ENCODE measurements at regions not wholly inside any gene's neighbourhood (a gene's known extent, or its start where the extent isn't known, plus 50 kb on each side); places are given as distances from the start of the nearest gene placed in this dataset.
"Not testable (repeated sequence)": the region's sequence is repeated elsewhere in the genome, so short reads cannot be mapped to it uniquely, and the experiment has no call there.

DNA sequence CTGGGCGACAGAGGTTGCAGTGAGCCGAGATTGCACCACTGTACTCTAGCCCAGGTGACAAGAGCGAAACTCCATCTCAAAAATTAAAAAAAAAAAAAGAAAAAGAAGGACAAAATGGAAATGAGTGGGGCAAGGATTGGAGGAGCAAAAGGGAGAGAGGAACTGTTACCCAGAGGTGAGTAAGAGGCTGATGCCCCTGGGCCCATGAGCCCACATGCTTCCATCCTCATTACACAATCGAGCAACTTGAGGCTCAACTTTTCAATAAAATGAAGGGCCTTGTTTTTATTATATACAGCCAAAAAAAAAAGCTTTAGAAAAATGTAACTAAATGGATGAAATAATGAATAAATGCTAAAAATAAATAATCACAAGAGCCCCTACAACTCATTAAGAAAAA, 91.7 kb upstream of the YWHAQ start:
- ATAC-seq (no peak), DNase-seq (no peak)
- no peaks in the 10 kb centered on the region for H3K4me1 ChIP-seq (ENCODE audit: low read depth)
- H3K9me3 ChIP-seq, result no peaks in the 10 kb centered on the region
- TF ChIP-seq, protein P1, sequence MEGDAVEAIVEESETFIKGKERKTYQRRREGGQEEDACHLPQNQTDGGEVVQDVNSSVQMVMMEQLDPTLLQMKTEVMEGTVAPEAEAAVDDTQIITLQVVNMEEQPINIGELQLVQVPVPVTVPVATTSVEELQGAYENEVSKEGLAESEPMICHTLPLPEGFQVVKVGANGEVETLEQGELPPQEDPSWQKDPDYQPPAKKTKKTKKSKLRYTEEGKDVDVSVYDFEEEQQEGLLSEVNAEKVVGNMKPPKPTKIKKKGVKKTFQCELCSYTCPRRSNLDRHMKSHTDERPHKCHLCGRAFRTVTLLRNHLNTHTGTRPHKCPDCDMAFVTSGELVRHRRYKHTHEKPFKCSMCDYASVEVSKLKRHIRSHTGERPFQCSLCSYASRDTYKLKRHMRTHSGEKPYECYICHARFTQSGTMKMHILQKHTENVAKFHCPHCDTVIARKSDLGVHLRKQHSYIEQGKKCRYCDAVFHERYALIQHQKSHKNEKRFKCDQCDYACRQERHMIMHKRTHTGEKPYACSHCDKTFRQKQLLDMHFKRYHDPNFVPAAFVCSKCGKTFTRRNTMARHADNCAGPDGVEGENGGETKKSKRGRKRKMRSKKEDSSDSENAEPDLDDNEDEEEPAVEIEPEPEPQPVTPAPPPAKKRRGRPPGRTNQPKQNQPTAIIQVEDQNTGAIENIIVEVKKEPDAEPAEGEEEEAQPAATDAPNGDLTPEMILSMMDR (IDR thresholded peaks at IDR 0.05), result no peak
- intact Hi-C loops (cut with DNase I, micrococcal nuclease), result no loop called here
- no peaks in the 10 kb centered on the region for H3K36me3 ChIP-seq (ENCODE audit: low read depth)
- H3K4me3 ChIP-seq, result no peak overlapping the region

DNA sequence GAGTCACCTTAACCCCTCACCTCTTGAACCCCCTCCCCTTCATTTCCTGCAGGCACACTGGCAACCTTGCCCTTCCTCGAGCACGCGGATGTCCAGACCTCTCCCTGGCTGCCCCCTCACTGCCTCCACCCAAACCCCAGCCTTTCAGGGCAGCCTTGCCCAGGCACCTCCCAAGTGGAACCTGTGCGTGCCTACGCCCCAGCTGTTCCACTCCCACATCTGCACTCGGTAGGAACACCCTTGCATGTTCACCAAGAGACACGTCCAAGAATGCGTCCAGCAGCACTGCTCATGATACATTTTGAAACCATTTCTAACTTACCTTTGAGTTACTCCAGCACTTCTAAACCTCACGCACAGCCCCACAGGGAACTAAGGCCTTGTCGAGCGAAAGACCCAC, 93.8 kb upstream of the YWHAQ start:
- DNase-seq (no peak), ATAC-seq (no peak)
- intact Hi-C loops (cut with DNase I, micrococcal nuclease), result no loop called here
- Histone ChIP-seq H3K4me1 (ENCODE audit: low read depth) (no peaks in the 10 kb centered on the region), H3K9me3 (no peaks in the 10 kb centered on the region), H3K36me3 (ENCODE audit: low read depth) (no peaks in the 10 kb centered on the region), H3K4me3 (no peak overlapping the region)
- TF ChIP-seq, protein P1 (IDR thresholded peaks at IDR 0.05), result no peak

- Histone ChIP-seq H3K9me3 (no peaks in the 10 kb centered on the region), H3K4me3 (no peak overlapping the region), H3K36me3 (ENCODE audit: low read depth) (no peaks in the 10 kb centered on the region), H3K4me1 (ENCODE audit: low read depth) (no peaks in the 10 kb centered on the region)
- DNase-seq, result no peak
- TF ChIP-seq, protein P1 (IDR thresholded peaks at IDR 0.05), result no peak
- intact Hi-C loops (cut with DNase I, micrococcal nuclease), result no loop called here
- ATAC-seq, result peak; percentile 30
Measured at GRCh38 chr2:9725106-9725505, 94.3 kb upstream of the YWHAQ start.

DNA sequence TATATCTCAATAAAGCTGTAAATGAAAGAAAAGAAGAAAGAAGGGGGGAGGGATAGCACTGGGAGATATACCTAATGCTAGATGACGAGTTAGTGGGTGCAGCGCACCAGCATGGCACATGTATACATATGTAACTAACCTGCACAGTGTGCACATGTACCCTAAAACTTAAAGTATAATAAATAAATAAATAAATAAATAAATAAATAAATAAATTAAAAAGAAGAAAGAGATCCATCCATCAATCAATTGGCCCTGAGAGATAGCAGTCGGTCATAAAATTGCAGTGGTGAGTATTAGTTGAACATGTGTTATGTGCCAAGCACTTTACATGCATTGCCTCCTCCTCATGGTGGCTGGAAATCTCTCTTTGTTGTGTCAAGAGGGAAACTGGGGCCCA, 95.2 kb upstream of the YWHAQ start:
- ATAC-seq; intact Hi-C loops (cut with DNase I, micrococcal nuclease); H3K9me3 ChIP-seq; H3K36me3 ChIP-seq (ENCODE audit: low read depth); H3K4me3 ChIP-seq; H3K4me1 ChIP-seq (ENCODE audit: low read depth); DNase-seq: not testable (repeated sequence)

- H3K36me3 ChIP-seq (ENCODE audit: low read depth); H3K4me1 ChIP-seq (ENCODE audit: low read depth); DNase-seq; intact Hi-C loops (cut with DNase I, micrococcal nuclease); H3K9me3 ChIP-seq; ATAC-seq; H3K4me3 ChIP-seq: not testable (repeated sequence)
Measured at GRCh38 chr2:9730523-9730922, 99.7 kb upstream of the YWHAQ start.

DNA sequence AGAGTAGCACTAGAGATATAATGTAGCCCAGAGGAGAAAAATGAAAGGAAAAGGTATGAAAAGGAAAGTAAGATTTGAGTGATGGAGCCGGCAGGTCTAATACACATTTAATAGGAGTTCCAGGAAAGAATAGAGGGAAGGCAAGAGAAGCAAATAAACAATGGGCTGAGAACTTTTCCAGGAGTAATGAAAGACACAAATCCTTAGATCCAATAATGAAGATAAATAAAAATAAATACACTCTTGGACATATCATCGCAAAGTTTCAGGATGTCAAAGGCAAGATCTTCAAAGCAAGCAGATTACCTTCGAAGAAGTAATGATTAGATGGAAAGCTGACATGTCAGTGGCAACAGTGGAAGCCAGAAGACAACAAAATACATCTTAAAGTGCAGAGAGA, 102.0 kb upstream of the YWHAQ start:
- intact Hi-C loops (cut with DNase I, micrococcal nuclease), result no loop called here
- TF ChIP-seq, protein P1 (IDR thresholded peaks at IDR 0.05), result no peak
- DNase-seq, result no peak
- no peak for ATAC-seq
- Histone ChIP-seq H3K36me3 (ENCODE audit: low read depth) (no peaks in the 10 kb centered on the region), H3K9me3 (peaks cover 3% of the 10 kb centered on the region), H3K4me3 (no peak overlapping the region), H3K4me1 (ENCODE audit: low read depth) (no peaks in the 10 kb centered on the region)

DNA sequence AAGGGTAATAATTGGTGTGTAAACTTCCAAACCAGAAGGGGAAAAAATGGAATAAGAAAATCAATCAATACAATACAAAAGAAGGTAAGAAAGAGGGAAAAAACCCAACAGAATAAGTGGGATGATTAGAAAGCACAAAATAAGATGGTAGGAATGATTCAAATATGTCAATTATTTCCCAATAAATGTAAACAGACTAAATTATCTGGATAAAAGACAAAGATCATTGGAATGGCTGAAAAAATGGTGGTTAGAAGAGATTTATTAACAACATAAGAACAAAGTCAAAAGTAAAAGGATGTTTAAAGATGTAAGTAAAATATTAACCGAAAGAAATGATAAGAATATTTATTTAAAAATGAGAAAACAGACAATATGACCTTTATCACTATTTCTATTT, 103.5 kb upstream of the YWHAQ start:
- TF ChIP-seq, protein P1 (IDR thresholded peaks at IDR 0.05), result no peak
- DNase-seq, result no peak
- Histone ChIP-seq H3K36me3 (ENCODE audit: low read depth) (no peaks in the 10 kb centered on the region), H3K4me1 (ENCODE audit: low read depth) (peaks cover 11% of the 10 kb centered on the region), H3K4me3 (no peak overlapping the region), H3K9me3 (peaks cover 3% of the 10 kb centered on the region)
- intact Hi-C loops (cut with DNase I, micrococcal nuclease), result no loop called here
- ATAC-seq, result no peak

Data from mucosa of descending colon (tissue), 3 donors.